Gastrocnemius medialis (tissue), 4 donors: ENCODE measurements at regions not wholly inside any gene's neighbourhood (a gene's known extent, or its start where the extent isn't known, plus 50 kb on each side); places are given as distances from the start of the nearest gene placed in this dataset.

Experiments
- CTCF ChIP-seq, 5 experiments: fragments of 450-650 bp in 3 of 5; fragments of 200-600 bp in 2 of 5; sonication (generic) in 2 of 5; IDR thresholded peaks in 4 of 5; conservative IDR thresholded peaks in 1 of 5; 1 replicate in 4 of 5; 2 replicates in 1 of 5; pipeline ENCODE4 v1.5.1; 2016 to 2019; ENCODE audit warnings: antibody characterized with exemption in 5 of 5, mild to moderate bottlenecking in 3 of 5, moderate library complexity in 3 of 5
- POLR2A ChIP-seq, 2 donors: fragments of 450-650 bp; IDR thresholded peaks; one replicate each; pipeline ENCODE4 v1.6.1; 2017; ENCODE audit warnings: antibody characterized with exemption in 2 of 2, mild to moderate bottlenecking in 2 of 2, moderate library complexity in 2 of 2

- TF ChIP-seq CTCF (IDR thresholded peaks at IDR 0.05 in 4 of 5, conservative IDR thresholded peaks at IDR 0.05 in 1 of 5) (no peak), POLR2A (IDR thresholded peaks at IDR 0.05) (no peak)
Observed at GRCh38 chr1:72355899-72356298, 73.6 kb upstream of the NEGR1 start.
